HCT116 (cell line): ENCODE measurements at regions not wholly inside any gene's neighbourhood (a gene's known extent, or its start where the extent isn't known, plus 50 kb on each side); places are given as distances from the start of the nearest gene placed in this dataset.

ENCODE experiments used
- ATAC-seq: fragments of 200-7000 bp; cut with Tn5 transposase; 2 replicates; pipeline ENCODE4 v1.9.1; 2020; ENCODE audit warnings: mild to moderate bottlenecking, moderate library complexity
- BruUV-seq: library from RNA; stranded (reverse); fragments of 400-500 nt; replicated peaks from 2 replicates; lab custom pipeline; 2021; lab: Mats Ljungman, UMichigan
- CTCF ChIA-PET: fragments of 300-600 bp; sonication (Branson Sonifier 250); formaldehyde crosslinking; loops from one replicate; lab custom pipeline; 2021; ENCODE audit warnings: antibody characterized with exemption; lab: Charles Lee
- POLR2A ChIA-PET: fragments of 300-600, 350-600 bp; sonication (Branson Sonifier 250); formaldehyde crosslinking; loops from one replicate; lab custom pipeline; 2021; ENCODE audit warnings: antibody characterized with exemption; lab: Charles Lee
- RAD21 ChIA-PET, 2 experiments: fragments of 300-600 bp; sonication (Branson Sonifier 250); formaldehyde crosslinking; loops; one replicate each; lab custom pipeline; 2023; ENCODE audit warnings: low total read pairs in 2 of 2; ENCODE audit not compliant: uncharacterized antibody in 2 of 2, unreplicated experiment in 2 of 2, low non-redundant PET in 1 of 2; lab: Charles Lee
- DNase-seq: peaks from one replicate; pipeline ENCODE4 v3.0.0-alpha.2; 2010; ENCODE audit warnings: low read depth, low spot score
- H2AFZ ChIP-seq: fragments of 200-600 bp; shearing (Covaris generic), sonication (generic); 2 replicates; pipeline ENCODE4 v1.6.1; 2017; ENCODE audit warnings: low read depth, mixed run types, mixed read lengths, antibody characterized with exemption, low read length; ENCODE audit not compliant: poor library complexity, severe bottlenecking
- H3K27ac ChIP-seq: 2 replicates; pipeline ENCODE4 v1.5.1; 2012; ENCODE audit warnings: low read depth, low read length
- H3K27me3 ChIP-seq: fragments of 200-600 bp; sonication (generic); 2 replicates; pipeline ENCODE4 v1.6.1; 2016; ENCODE audit warnings: mixed run types, low read length, mixed read lengths; ENCODE audit not compliant: insufficient read depth
- H3K36me3 ChIP-seq, 2 experiments: fragments of 200-500 bp in 1 of 2; fragments of 200-600 bp in 1 of 2; sonication (Bioruptor generic) in 1 of 2; sonication (generic) in 1 of 2; 2 replicates each; pipeline versions ENCODE4 v1.5.1 to v1.6.1; 2014 to 2016; ENCODE audit warnings: low read length in 2 of 2, inconsistent platforms in 1 of 2, mixed read lengths in 1 of 2, mixed run types in 1 of 2; ENCODE audit not compliant: insufficient read depth in 2 of 2, control insufficient read depth in 1 of 2
- H3K4me1 ChIP-seq, 2 experiments: fragments of 200-600 bp in 1 of 2; sonication (generic) in 1 of 2; 2 replicates each; pipeline versions ENCODE4 v1.5.1 to v1.6.1; 2012 to 2017; ENCODE audit warnings: low read length in 2 of 2, inconsistent platforms in 1 of 2, mild to moderate bottlenecking in 1 of 2, mixed read lengths in 1 of 2, mixed run types in 1 of 2, moderate library complexity in 1 of 2; ENCODE audit not compliant: insufficient read depth in 2 of 2, control insufficient read depth in 1 of 2
- H3K4me2 ChIP-seq: fragments of 200-600 bp; sonication (generic); 2 replicates; pipeline ENCODE4 v1.6.1; 2017; ENCODE audit warnings: mixed run types, low read length, mixed read lengths
- H3K4me3 ChIP-seq, 2 experiments: fragments of 200-600 bp in 1 of 2; sonication (generic) in 1 of 2; replicated peaks in 1 of 2; 2 replicates each; pipeline ENCODE4 v1.5.1; 2011 to 2016; ENCODE audit warnings: low read length in 2 of 2, control low read depth in 1 of 2, low read depth in 1 of 2, mild to moderate bottlenecking in 1 of 2, mixed read lengths in 1 of 2, mixed run types in 1 of 2
- H3K79me2 ChIP-seq: fragments of 200-600 bp; sonication (generic); 2 replicates; pipeline ENCODE4 v1.6.1; 2017; ENCODE audit warnings: mild to moderate bottlenecking, mixed run types, low read length, moderate library complexity, mixed read lengths; ENCODE audit not compliant: insufficient read depth
- H3K9ac ChIP-seq: fragments of 200-600 bp; sonication (generic); 2 replicates; pipeline ENCODE4 v1.6.1; 2016; ENCODE audit warnings: low read length, mixed read lengths
- H3K9me2 ChIP-seq: fragments of 200-600 bp; sonication (generic), shearing (Covaris generic); 2 replicates; pipeline ENCODE4 v1.6.1; 2017; ENCODE audit warnings: mixed run types, mild to moderate bottlenecking, moderate library complexity; ENCODE audit not compliant: insufficient read depth
- H3K9me3 ChIP-seq, 2 experiments: fragments of 200-500 bp in 1 of 2; fragments of 200-600 bp in 1 of 2; sonication (Bioruptor generic) in 1 of 2; sonication (generic) in 1 of 2; 2 replicates each; pipeline ENCODE4 v1.6.1; 2014 to 2017; ENCODE audit warnings: low read length in 2 of 2, mixed read lengths in 2 of 2, inconsistent platforms in 1 of 2, low read depth in 1 of 2, mild to moderate bottlenecking in 1 of 2, mixed run types in 1 of 2, moderate library complexity in 1 of 2; ENCODE audit not compliant: control insufficient read depth in 1 of 2, insufficient read depth in 1 of 2
- H4K20me1 ChIP-seq: fragments of 200-600 bp; sonication (generic), shearing (Covaris generic); 2 replicates; pipeline ENCODE4 v1.6.1; 2017; ENCODE audit warnings: mixed run types, mild to moderate bottlenecking, moderate library complexity; ENCODE audit not compliant: insufficient read depth
- CBX3 ChIP-seq: IDR thresholded peaks from 2 replicates; pipeline ENCODE4 v1.6.1; 2012; ENCODE audit warnings: low read depth
- CEBPB ChIP-seq: IDR thresholded peaks from 2 replicates; pipeline ENCODE4 v1.6.1; 2012; ENCODE audit warnings: low read depth
- ELF1 ChIP-seq: IDR thresholded peaks from 2 replicates; pipeline ENCODE4 v1.6.1; 2012; ENCODE audit warnings: low read depth, borderline replicate concordance
- EZH2 ChIP-seq: fragments of 200-600 bp; sonication (generic); IDR thresholded peaks from 2 replicates; pipeline ENCODE4 v1.6.1; 2017; ENCODE audit warnings: antibody characterized with exemption, mixed run types
- FOSL1 ChIP-seq: IDR thresholded peaks from 2 replicates; pipeline ENCODE4 v1.6.1; 2012; ENCODE audit warnings: low read depth
- POLR2A ChIP-seq: IDR thresholded peaks from 2 replicates; pipeline ENCODE4 v1.7.0; 2011; ENCODE audit warnings: borderline replicate concordance; ENCODE audit not compliant: insufficient read depth, insufficient read length; ENCODE audit errors: extremely low read depth
- POLR2AphosphoS5 ChIP-seq: IDR thresholded peaks from 2 replicates; pipeline ENCODE4 v1.6.1; 2011; ENCODE audit warnings: mild to moderate bottlenecking, low read depth, low read length, moderate library complexity
- SIN3A ChIP-seq: IDR thresholded peaks from 2 replicates; pipeline ENCODE4 v1.6.1; 2012; ENCODE audit warnings: low read depth
- SP1 ChIP-seq: IDR thresholded peaks from 2 replicates; pipeline ENCODE4 v1.6.1; 2012; ENCODE audit warnings: low read depth
- SRF ChIP-seq: IDR thresholded peaks from 2 replicates; pipeline ENCODE4 v1.6.1; 2012; ENCODE audit warnings: low read depth
- YY1 ChIP-seq: IDR thresholded peaks from 2 replicates; pipeline ENCODE4 v1.6.1; 2011; ENCODE audit warnings: low read length, low read depth, moderate library complexity, mild to moderate bottlenecking; ENCODE audit not compliant: insufficient replicate concordance; ENCODE audit errors: extremely low read depth
- ZFX ChIP-seq: fragments of 450-650 bp; IDR thresholded peaks from 2 replicates; pipeline ENCODE4 v1.6.1; 2017
- ZNF274 ChIP-seq: fragments of 200-500 bp; sonication (Bioruptor generic); IDR thresholded peaks from 2 replicates; pipeline ENCODE4 v1.6.1; 2014; ENCODE audit warnings: mild to moderate bottlenecking, low read depth, low read length, inconsistent platforms
- intact Hi-C: fragments of 100-400 bp; cut with micrococcal nuclease; formaldehyde crosslinking; loops from 2 replicates; pipeline ENCODE4 v1.10.0; 2022
- TF ChIP-seq, protein P1 (sequence below): IDR thresholded peaks from 2 replicates; pipeline ENCODE4 v1.6.1; 2012; ENCODE audit warnings: low read depth
- TF ChIP-seq, protein P2 (sequence below): IDR thresholded peaks from 2 replicates; pipeline ENCODE4 v1.6.1; 2012
- TF ChIP-seq, protein P3 (sequence below), 3 experiments: fragments of 200-600 bp in 1 of 3; sonication (generic) in 1 of 3; IDR thresholded peaks in 2 of 3; conservative IDR thresholded peaks in 1 of 3; 2 replicates each; pipeline ENCODE4 v1.5.1; 2012 to 2017; ENCODE audit warnings: low read depth in 2 of 3, low read length in 2 of 3, antibody characterized with exemption in 1 of 3, borderline replicate concordance in 1 of 3, control low read depth in 1 of 3, mild to moderate bottlenecking in 1 of 3, mixed read lengths in 1 of 3, mixed run types in 1 of 3, moderate library complexity in 1 of 3; ENCODE audit not compliant: insufficient read depth in 1 of 3
- TF ChIP-seq, protein P4 (sequence below): IDR thresholded peaks from 2 replicates; pipeline ENCODE4 v1.6.1; 2012

DNA sequence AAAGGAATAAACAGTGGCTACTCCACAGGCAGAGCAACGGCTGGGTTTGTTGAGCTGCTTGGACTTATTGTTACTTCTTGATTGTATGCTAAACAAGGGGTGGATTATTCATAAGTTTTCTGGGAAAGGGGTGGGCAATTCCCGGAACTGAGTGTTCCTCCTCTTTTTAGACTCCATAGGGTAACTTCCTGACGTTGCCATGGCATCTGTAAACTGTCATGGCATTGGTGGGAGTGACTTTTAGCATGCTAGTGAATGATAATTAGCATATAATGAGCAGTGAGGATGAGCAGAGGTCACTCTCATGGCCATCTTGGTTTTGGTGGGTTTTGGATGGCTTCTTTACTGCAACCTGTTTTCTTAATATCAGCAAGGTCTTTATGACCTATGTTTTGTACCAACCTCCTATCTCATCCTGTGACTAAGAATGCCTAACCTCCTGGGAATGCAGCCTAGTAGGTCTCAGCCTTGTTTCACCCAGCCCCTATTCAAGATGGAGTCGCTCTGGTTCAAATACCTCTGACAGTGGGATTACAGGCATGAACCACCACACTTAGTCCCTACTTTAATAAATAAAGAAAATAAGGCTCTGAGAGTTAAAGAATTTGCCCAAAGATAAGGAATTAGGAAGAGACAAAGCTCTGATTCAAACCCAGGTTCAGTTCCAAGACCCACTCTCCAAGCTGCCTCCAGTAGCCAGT is 65.6 kb upstream of the CLMP start (continued):
- TF ChIP-seq, protein P1, sequence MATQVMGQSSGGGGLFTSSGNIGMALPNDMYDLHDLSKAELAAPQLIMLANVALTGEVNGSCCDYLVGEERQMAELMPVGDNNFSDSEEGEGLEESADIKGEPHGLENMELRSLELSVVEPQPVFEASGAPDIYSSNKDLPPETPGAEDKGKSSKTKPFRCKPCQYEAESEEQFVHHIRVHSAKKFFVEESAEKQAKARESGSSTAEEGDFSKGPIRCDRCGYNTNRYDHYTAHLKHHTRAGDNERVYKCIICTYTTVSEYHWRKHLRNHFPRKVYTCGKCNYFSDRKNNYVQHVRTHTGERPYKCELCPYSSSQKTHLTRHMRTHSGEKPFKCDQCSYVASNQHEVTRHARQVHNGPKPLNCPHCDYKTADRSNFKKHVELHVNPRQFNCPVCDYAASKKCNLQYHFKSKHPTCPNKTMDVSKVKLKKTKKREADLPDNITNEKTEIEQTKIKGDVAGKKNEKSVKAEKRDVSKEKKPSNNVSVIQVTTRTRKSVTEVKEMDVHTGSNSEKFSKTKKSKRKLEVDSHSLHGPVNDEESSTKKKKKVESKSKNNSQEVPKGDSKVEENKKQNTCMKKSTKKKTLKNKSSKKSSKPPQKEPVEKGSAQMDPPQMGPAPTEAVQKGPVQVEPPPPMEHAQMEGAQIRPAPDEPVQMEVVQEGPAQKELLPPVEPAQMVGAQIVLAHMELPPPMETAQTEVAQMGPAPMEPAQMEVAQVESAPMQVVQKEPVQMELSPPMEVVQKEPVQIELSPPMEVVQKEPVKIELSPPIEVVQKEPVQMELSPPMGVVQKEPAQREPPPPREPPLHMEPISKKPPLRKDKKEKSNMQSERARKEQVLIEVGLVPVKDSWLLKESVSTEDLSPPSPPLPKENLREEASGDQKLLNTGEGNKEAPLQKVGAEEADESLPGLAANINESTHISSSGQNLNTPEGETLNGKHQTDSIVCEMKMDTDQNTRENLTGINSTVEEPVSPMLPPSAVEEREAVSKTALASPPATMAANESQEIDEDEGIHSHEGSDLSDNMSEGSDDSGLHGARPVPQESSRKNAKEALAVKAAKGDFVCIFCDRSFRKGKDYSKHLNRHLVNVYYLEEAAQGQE, result no peak
- TF ChIP-seq CEBPB, result no peak
- TF ChIP-seq SIN3A, result no peak
- no peak for TF ChIP-seq SRF
- no peak for TF ChIP-seq EZH2
- no peak for TF ChIP-seq FOSL1
- TF ChIP-seq, protein P2, sequence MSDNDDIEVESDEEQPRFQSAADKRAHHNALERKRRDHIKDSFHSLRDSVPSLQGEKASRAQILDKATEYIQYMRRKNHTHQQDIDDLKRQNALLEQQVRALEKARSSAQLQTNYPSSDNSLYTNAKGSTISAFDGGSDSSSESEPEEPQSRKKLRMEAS, result no peak

DNA sequence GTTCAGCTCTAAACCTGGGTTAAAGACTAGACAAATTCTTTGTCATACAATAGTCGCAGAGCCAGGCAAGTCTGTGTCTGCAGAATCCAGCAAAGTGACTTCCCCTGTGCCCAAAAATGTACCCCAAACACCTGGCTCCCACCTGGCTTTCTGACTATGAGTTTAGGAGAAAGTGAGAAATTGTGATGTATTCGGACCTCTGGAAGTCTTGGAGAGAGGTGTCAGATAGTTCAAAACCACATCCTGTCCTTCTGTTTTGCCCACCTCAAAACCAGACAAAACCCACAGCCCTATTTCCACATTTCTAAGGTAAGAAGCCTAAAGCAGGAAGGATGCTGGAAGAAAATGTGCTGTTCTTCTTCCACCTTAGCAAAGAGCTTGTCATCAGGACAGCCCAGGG is 63.8 kb upstream of the CLMP start:
- H4K20me1 ChIP-seq, result no peaks in the 10 kb centered on the region
- H3K36me3 ChIP-seq, result no peaks in the 10 kb centered on the region
- H3K9me3 ChIP-seq, result no peaks in the 10 kb centered on the region
- no peak for DNase-seq
- no peak overlapping the region for H3K4me3 ChIP-seq
- ChIA-PET RAD21 (no interaction called here), POLR2A (no interaction called here), CTCF (interaction anchor here (2.1 kb wide), 1 partner anchor 12 kb away, joined by 10 read pairs; no protein-coding TSS in a partner anchor)
- H3K9me2 ChIP-seq, result no peaks in the 10 kb centered on the region
- H3K4me1 ChIP-seq, result peaks cover 0 to 5% of the 10 kb centered on the region in 2 experiments; a peak in 2 of 4 replicates
- H3K9ac ChIP-seq, result no peak overlapping the region
- H3K79me2 ChIP-seq, result no peaks in the 10 kb centered on the region
- no peak for ATAC-seq
- peaks cover 1% of the 10 kb centered on the region; the same call in 1 of the 2 replicates for H3K27me3 ChIP-seq
- no peak overlapping the region for H3K4me2 ChIP-seq
- no TSS peak for BruUV-seq
- H2AFZ ChIP-seq, result no peak overlapping the region
- intact Hi-C loops, result no loop called here
- no peak for TF ChIP-seq YY1
- no peak for TF ChIP-seq ZNF274
- no peak for TF ChIP-seq SP1
- TF ChIP-seq, protein P1, result no peak
- no peak for TF ChIP-seq POLR2AphosphoS5
- no peak for TF ChIP-seq ZFX
- no peak for TF ChIP-seq ELF1
- no peak for TF ChIP-seq EZH2
- no peak for TF ChIP-seq POLR2A
- TF ChIP-seq, protein P3, sequence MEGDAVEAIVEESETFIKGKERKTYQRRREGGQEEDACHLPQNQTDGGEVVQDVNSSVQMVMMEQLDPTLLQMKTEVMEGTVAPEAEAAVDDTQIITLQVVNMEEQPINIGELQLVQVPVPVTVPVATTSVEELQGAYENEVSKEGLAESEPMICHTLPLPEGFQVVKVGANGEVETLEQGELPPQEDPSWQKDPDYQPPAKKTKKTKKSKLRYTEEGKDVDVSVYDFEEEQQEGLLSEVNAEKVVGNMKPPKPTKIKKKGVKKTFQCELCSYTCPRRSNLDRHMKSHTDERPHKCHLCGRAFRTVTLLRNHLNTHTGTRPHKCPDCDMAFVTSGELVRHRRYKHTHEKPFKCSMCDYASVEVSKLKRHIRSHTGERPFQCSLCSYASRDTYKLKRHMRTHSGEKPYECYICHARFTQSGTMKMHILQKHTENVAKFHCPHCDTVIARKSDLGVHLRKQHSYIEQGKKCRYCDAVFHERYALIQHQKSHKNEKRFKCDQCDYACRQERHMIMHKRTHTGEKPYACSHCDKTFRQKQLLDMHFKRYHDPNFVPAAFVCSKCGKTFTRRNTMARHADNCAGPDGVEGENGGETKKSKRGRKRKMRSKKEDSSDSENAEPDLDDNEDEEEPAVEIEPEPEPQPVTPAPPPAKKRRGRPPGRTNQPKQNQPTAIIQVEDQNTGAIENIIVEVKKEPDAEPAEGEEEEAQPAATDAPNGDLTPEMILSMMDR (IDR thresholded peaks at IDR 0.05 in 2 of 3, conservative IDR thresholded peaks at IDR 0.05 in 1 of 3; ENCODE audit: borderline replicate concordance in 1 of 3, insufficient read depth in 1 of 3, low read depth in 2 of 3, low read length in 2 of 3), result no peak
- TF ChIP-seq, protein P4, sequence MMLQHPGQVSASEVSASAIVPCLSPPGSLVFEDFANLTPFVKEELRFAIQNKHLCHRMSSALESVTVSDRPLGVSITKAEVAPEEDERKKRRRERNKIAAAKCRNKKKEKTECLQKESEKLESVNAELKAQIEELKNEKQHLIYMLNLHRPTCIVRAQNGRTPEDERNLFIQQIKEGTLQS, result no peak
- no peak for TF ChIP-seq CBX3
- TF ChIP-seq, all 23 proteins: peak for 0
- H3K27ac ChIP-seq, result no peak overlapping the region
